ENCODE measurements at regions not wholly inside any gene's neighbourhood (a gene's known extent, or its start where the extent isn't known, plus 50 kb on each side); places are given as distances from the start of the nearest gene placed in this dataset.

DNA sequence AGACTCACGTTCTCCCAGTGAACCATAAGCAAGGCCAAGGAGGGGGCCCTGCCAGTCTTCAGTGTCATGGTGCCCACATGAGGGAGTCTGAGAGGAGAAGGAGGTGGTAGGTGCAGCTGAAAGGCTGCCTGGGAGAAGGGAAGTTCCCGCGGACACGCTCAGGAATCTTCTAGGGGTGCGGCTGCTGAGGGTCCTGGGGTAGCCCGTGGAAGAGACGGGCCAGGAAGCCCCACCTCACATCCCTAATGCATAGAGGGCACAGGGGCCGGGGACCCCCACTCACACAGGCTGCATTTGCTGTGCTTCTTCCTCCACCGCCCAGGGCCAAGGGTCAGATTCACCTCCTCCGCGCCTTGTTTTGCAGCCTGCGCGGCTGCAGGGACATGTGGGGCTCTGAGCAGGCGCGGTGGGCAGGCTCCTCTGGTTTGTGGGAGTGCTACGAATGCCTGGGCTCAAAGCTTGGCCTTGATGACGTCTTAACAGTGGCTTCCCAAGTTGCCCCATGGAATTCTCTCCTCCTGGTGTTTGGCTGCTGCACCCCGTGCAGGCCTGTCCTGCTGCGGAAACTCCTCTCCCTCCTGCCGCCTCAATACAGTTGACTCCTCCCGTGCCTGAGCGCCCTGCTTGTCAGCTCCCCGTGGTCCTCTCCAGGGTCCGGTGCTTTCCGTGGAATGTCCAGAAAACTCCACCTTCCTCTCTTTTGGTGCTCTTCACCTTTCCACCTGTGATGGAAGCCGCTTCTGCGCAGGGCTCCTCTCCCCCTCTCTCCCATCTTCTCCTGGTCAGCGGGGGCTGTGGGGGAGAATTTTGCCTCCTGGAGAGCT, 95.7 kb downstream of the VAPA start:
- DNase-seq (ENCODE audit: low read depth): no peak

DNA sequence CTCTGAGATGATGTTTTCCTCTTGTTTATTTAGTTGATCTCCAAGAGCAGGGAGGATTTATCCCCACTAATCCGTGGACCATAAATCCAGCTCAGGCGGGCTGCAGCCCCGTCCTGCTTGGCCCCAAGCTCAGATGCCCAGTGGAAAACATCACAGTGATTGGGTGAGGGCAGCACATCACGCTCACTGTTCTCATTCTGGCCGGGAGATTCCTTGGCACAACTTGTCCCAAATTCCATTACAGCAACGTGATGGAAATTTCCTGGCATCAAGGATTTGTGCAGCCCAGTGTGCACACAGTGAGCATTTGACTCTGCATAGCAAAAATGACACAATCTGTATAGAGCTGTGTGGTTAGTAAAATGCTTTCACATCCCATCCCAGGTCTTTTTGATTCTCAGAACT, 96.8 kb downstream of the VAPA start:
- DNase-seq (ENCODE audit: low read depth): no peak

DNA sequence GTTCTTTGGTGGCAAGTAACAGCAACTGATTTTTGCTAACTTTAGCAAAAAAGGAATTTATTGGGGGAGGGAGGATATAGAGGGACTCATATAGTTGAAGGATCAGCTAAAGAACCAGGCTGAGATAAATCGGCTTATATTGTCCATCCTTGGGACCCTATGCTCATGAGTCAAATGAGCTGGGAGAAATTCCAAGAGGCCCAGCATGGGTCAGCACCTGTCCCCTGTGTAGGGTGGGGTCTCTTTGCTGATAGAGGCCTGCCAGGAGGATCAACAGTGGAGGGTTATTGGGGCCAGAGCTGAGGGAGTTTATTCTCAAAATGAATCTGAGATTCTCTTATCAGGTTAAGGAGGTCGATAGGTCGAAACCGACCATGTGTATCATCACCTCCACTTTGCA, 97.2 kb downstream of the VAPA start:
- DNase-seq (ENCODE audit: low read depth): no peak

DNA sequence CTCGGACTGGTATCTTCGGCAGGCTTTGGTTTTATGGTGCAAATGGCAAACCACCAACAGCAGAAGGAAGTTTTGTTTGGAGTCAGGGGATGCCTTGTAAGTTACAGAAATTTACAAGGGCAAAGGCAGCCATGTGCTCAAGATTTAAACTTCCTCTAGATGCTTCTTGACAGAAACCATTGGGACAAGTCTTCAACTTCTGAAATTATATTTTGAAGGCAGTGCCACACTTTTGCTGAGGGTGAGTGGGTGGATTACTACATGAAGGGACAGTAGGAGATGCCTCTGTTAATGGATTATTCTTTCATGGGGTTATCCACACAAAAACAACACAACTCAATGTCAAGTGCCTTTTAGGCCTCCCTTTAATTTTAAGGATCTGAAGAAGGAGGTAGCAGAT, 97.9 kb downstream of the VAPA start:
- no peak for DNase-seq (ENCODE audit: low read depth)

DNA sequence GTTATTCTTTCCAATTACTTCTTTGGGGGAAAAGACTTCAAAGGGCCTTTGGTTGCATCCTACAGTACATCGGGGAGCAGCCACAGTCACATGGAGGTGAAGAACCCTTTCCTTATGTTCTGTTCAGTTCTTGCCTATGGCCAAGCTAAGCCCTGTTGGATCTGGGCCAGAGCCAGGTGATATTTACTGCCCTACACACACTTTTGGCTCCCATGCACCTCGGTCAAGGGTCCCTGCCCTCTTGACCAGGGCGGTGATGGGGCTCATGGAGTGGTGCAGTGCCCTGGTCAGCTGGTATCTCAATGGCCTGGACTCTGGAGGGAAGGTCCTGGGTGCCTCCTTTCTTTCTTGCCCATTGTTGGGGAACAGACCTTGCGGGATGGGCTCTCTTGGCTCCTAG, 98.7 kb downstream of the VAPA start:
- DNase-seq (ENCODE audit: low read depth): no peak

DNA sequence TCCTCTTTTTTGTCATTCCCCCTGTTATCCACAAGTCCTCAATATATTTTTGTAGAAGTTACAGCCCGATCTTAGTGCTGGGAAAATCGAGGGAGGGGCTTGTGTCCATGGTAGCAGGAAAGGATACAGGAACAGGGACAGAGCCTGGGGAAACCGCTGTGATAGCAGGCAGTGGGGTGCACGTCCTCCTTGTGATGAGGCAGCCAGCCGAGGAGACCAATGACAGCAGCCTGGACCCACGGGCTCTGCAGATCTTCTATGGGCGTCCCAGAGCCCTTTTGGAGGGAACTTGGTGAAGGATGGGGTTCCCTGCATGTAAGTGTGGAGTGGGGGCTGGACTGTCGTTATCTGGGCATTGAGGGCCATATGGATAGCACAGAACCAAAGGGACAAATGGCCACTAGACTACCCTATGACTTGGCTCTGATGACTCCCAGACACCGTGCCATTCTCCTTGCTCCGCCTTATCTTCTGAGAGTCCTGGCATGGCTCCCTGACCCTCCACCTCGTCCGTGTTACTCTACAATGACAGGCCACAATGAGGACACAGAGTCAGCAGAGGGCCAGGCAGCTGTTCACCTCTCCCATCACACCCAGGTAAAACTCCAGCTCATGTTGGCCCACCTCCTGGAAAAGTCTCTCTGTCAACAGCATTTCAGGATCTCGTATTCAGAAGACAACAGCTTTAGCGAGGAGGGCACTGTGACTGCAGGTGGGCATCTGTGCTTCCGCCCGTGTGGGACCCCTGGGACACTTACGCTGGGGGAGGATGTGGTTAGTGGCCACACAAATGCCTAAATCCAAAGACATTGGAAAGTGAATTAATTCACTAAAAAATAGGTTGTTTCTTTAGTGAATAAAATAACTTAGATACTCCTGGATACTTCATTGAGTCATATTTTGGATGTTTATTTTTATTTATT, 100.1 kb downstream of the VAPA start:
- DNase-seq (ENCODE audit: low read depth): no peak

DNA sequence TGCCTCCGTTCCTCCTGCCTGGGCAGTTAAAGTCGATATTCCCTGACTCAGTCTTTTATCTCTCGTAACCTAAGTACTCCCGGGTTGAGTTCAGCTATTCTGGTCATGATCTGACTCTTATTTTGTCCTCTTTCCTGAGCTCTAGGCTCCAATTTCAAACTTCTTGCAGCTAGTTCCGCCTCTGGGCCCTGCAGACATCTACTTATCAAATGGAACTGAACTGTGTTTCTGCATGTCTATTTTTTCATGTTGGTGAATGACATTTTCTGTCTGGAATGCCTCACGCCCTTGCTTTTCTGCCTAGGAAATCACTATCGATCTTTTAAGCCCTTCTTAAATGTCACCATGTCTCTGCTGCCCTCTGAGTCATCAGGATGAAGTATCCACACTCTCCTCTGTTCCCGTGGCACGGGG, 101.5 kb downstream of the VAPA start:
- DNase-seq (ENCODE audit: low read depth): no peak

DNA sequence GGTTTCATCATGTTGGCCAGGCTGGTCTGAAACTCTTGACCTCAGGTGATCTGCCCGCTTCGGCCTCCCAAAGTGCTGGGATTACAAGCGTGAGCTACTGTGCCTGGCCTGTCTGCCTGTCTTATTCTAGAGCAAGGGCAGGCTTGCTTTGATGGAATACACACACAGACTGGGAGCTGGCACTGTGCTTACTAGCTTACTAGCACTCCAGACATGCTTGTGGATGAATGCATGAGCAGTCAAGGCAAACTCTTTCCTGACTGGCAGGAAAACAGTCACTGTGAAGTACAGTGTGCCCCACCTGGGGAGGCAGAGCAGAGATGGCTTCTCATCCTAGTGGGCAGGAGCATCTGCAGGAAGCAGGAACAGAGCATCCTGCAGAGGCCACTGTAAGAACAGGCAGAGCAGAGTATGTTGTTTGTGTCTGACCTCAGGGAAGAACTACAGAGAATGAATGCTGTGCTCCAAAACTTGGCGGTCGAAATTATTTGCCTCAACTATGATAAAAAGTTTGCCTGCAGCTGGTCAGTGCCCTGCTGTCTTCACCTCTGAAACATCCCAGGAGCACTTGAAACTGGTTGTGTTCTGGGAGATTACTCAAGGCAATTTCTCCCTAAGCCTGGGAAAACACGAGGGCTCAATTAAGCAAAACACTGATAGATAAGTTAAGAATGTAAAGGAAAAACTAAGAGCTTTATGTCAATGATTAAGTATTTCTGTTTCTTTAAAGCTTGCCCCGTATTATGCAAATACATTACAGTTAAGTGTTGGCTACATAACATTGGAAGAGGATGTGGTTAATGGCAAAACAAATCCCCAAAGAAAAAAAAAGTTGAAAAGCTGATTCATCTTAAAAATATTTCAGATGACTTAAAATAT, 102.4 kb downstream of the VAPA start:
- no peak for DNase-seq (ENCODE audit: low read depth)

DNA sequence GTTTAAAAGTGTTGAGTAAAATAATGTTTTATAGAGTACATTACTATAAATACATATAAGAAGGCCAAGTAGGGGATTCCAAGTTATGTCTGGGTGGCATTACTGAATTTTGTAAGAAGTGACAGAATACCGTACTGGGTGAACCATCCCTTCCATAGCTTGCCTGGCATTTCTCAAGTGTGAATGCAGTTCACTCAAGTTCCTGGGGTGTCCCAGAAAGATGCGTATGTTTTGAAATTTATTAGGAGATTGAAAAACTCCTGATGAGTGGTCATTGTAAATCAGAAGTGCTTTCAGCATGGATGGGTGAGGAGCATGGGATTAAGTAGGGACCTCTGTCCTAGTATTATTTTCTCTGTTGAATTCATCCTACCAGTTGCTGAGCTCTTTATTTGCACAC, 103.2 kb downstream of the VAPA start:
- DNase-seq (ENCODE audit: low read depth): no peak

DNA sequence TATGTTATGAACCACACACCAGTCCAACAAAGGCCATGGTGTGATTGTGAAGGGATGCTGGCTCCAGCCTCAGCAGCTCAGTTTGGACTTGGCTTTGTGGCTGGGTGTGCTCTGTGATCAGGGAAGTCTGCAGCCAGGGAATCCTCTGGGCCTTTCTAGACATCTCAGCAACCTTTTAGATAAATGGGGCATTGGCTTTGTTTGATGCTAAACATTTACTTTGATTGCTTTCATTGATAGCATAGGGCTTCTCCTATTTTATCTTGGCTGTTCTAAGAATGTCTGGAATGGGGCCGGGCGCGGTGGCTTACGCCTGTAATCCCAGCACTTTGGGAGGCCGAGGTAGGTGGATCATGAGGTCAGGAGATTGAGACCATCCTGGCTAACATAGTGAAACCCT, 104.5 kb downstream of the VAPA start:
- DNase-seq (ENCODE audit: low read depth): no peak

DNA sequence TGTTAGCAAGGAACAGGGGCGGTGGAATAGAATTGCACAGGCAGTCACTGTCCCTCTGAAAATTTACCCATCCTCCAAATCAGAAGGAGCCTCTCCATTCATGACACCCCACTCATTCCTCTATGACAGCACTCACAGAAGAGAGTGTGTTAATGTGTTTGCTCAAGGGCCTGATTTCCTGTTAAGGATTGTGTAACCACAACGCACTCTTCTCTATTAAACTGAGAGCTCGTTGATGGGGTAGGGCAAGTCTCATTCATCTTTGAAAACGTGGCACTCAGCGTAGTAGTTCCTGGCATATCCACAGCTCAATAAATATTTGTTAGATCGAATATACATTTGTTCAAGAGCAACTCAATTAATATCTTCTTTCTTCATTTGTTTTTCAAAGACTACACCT, 106.4 kb downstream of the VAPA start:
- DNase-seq (ENCODE audit: low read depth): no peak

DNA sequence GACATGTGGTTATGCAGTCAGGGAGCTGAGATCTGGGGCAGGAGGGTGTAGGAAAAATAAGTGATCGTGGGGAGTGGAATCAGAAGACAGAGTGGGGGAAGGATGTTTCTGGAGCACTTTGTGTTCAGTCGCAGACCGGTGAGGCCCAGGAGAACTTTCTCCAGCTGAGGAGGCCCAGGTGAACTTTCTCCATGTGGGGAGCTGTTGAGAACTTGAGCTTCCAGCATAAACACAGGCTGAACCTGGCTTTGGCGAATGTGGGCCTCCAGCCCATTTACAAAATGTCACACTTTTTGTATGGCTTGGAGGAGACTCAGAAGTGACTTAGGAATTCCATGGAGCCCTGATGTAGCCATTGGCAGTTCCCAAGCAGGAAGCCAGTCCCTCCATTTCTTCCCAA, 108.5 kb downstream of the VAPA start:
- no peak for DNase-seq (ENCODE audit: low read depth)

DNA sequence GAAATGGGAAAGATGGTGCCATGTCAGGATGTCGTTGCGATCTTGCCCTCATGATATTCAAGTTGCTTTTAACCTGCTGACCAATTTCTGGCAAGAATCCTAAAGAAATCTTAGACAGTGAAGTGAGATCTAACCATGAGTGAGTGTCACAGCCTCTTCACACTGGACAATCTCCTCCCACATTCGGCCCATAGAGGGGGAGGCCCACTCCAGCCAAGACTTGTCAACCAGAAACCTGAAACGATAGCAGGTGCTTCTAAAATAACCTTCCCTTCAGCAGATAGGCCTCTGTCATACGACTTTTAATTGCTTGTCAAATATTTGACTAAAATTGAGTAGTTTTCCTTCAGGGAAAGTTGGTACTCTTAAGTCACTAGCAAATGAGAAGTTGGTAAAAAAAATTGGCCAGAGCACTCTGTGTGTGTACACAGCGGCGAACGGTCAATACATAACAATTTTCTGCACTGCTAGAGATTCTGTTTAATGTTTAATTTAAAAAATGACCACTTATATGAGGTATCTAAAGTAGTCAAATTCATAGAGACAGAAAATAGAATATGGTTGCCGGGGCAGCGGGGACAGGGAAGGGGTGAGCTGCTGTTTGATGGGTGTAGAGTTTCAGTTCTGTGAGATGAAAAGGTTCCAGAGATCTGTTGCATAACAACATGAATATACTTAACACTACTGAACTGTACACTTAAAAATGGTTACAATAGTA, 110.2 kb downstream of the VAPA start:
- DNase-seq (ENCODE audit: low read depth): no peak

DNA sequence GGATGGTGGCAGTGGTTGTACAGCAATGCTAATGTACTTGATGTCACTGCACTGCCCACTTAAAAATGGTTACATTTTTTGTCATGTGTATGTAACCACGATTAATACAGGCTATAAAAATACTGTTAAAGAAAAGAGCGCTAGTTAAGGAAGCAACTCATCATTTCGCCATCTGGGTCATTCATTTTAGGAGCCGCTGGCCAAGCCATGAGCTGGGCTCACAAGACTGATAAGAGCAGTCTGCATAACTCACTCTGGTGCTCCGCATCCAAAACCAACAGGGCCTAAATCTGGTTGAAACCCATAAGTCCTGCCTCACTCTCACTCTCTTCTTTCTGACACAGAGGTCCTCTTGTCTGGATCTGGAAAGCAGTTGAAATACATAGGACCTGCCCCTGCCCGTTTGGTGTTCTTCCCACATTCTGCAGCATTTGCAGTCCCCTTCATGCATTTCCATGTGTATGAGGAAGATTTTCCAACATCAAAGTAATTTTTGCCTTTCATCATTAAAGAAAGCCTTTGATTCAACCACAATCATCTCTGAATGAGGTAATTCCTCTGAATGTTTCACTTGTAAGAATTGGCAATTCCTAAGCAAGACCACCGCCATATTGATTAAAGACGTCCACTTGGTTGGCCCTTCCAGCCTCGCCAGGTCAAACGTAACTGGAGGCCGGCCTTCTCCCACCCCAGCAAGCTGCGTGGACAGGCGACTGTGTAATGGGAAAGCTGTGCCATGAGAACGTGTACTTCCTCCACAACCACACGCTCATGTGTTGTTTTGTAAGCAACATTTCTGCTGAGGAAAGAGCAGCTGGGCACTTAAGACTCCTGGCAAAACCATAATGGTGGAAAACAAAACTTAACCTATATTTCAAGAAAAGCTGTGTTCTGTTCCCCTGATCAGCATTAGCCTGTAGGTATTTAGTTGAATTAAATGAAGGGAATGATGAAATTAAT, 112.2 kb downstream of the VAPA start:
- DNase-seq (ENCODE audit: low read depth): no peak

DNA sequence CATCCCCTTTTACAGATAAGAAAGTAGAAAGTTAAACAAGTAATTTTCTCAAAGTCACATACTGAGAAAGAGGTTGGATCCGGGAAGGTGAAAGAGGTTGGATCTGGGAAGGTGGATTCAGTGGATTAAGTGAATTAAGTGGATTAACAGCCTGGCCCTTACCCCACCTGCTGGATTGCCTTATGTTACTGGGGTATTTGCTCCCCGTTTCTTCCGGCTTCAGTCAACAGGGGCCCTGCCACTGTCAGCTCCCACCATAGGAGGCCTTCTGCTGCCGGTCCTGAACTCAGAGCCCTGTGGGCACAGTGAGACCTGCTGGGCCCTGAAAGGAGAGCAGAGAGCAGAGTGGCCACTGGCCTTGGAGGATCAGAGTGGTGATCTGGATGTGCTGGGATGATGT, 113.2 kb downstream of the VAPA start:
- DNase-seq (ENCODE audit: low read depth): no peak

DNA sequence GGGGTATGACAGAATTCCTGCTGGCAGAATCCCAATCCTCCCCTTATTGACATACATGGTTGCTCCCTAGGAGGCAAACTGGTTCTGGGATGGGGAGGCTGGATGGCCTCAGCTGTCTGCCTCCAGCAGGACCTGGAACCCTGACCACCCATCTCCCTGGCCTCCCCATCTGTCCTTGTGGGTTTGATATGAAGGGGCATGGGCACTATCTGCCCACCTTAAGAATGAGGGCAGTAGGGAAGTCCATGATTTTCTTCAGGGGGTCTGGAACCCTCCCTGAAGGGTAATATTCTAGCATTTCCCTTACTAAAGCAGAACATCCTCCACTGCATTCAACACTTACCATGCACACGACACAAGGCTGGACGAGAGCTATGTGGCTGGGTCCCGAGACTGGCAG, 113.6 kb downstream of the VAPA start:
- no peak for DNase-seq (ENCODE audit: low read depth)

DNA sequence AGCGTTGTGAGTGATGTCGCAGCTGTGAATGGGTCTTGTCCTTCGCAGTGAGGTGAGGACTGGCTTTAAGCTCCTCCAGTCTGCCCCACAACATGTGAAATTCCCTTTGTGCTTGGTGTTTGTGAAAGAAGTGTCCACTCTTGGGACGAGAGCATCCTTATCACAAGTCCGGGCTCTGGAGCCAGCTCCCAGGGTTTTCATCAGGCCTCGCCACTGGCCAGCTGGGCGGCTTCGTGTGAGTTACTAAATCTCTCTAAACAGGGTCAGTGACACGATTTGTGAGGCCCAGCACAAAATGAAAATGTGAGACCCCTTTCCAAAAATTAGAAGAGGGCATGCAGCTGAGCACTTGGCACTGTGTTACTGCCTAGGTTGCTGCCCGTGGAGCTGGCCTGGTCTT, 115.9 kb downstream of the VAPA start:
- DNase-seq (ENCODE audit: low read depth): no peak

DNA sequence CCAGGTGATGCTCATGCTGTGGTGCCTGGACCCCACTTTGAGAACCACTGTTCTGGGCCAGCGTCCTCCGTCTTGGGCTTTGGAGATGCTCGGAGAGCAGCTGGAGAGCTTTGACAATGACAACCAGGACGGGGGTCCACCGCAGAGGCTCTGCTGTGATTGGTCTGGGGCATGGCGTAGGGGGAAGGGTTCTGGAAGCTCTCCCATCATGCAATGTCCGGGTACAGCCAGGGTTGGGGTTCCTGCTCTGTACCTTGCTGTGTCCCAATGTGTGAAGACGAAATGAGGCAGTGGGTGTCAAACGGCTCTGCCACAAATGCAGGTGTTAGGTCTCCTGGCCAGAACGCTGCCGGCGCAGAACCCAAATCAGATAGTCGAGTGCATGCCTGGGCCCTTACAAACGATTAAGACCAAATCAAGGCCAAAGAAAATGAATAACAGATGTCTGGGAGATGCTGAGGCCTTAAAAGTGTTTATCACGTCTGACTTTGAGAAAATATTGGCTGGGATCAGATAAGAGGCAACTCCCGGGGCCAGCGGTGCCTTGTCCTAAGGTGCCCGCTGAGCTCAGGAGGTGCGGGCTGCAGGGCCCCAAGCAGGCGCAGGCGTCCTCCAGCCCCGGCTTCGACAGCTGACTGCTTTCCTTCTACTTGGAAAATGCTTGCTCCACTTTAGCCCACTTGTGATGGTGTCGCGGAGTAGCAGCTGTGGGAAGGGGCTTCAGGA, 117.2 kb downstream of the VAPA start:
- DNase-seq (ENCODE audit: low read depth): no peak

DNA sequence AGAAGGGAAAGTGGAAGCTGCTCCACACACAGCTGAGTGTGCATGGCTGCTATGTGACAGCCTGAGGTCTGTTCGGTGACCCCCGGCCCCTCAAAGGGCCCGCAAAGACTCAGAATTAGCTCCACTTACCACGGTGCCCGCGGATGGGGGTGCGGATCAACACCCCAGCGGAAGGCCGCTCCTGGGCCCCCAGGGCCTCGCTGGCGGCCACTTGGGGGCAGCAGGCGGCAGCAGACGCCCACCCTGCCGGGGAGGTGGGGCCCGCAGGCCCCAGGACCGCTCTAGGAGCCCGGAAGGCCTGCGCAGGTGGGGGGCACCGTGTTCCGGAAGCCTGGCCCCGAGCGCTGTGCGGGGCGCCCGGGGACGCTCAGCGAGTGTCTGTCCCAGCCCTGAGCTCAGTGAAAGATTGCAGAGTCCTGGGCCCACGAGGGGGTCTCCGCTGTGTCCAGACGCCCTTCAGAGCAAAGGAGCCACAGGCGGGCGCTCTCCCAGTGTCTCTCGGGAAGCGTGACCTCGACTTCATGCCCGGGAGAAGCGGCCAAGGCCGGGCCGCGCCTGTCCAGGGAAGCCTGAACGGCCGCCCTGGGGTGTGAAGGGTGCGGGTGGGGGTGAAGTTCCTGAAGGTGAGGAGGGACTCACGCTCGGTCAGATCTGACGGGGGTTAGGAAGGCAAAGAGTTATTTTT, 118.7 kb downstream of the VAPA start:
- peak; percentile 22 for DNase-seq (ENCODE audit: low read depth)

Data from activated gamma-delta T cell treated with anti-CD3 and anti-CD28 coated beads, Interleukin-2, amount 50 U/mL, for 16 hours (primary cell).